ENCODE measurements at regions not wholly inside any gene's neighbourhood (a gene's known extent, or its start where the extent isn't known, plus 50 kb on each side); places are given as distances from the start of the nearest gene placed in this dataset.

DNA sequence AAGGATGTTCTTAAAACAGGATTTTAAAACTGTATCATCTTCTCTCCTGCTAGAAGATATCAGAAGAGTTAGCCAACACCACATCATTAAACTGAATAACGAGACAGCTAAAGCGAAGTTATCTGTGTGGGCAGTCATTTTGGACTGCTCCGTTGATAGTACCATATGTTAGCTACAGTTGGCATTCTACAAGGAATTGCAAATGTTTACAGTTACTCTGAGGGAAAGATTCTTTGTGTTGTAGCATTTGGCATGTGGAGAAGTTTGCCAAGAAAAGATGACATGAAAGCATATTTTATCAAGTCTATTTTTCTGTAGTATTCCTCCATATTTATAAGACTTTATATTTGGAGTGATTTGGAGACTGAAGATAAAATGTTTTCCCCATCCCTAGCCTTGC lies 464.4 kb upstream of the POM121L12 start:
- Mint-ChIP-seq H3K36me3 (ENCODE audit: low read depth) (no peaks in the 10 kb centered on the region), H3K4me3 (no peak overlapping the region), H3K27me3 (no peaks in the 10 kb centered on the region), H3K4me1 (ENCODE audit: low read depth) (no peaks in the 10 kb centered on the region), H3K27ac (no peak overlapping the region), H3K9me3 (no peaks in the 10 kb centered on the region)
- Histone ChIP-seq H3K4me1 (ENCODE audit: insufficient read depth, low read length) (no peaks in the 10 kb centered on the region), H3K36me3 (ENCODE audit: insufficient read depth, low read length) (no peaks in the 10 kb centered on the region), H3K4me3 (ENCODE audit: low read length) (no peak overlapping the region), H3K9me3 (ENCODE audit: control insufficient read depth in 1 of 2, insufficient read depth in 1 of 2, low read length in 2 of 2) (peaks cover 0 to 11% of the 10 kb centered on the region in 2 experiments), H3K27ac (ENCODE audit: low read depth in 1 of 2, low read length in 2 of 2) (no peak overlapping the region), H3K27me3 (ENCODE audit: control insufficient read depth in 1 of 2, insufficient read depth in 2 of 2, low read length in 2 of 2) (no peaks in the 10 kb centered on the region)
- ChIA-PET CTCF (no interaction called here), POLR2A (no interaction called here)
- DNase-seq, result no peak
- intact Hi-C loops (cut with DNase I, micrococcal nuclease), result no loop called here
- TF ChIP-seq, protein P1, sequence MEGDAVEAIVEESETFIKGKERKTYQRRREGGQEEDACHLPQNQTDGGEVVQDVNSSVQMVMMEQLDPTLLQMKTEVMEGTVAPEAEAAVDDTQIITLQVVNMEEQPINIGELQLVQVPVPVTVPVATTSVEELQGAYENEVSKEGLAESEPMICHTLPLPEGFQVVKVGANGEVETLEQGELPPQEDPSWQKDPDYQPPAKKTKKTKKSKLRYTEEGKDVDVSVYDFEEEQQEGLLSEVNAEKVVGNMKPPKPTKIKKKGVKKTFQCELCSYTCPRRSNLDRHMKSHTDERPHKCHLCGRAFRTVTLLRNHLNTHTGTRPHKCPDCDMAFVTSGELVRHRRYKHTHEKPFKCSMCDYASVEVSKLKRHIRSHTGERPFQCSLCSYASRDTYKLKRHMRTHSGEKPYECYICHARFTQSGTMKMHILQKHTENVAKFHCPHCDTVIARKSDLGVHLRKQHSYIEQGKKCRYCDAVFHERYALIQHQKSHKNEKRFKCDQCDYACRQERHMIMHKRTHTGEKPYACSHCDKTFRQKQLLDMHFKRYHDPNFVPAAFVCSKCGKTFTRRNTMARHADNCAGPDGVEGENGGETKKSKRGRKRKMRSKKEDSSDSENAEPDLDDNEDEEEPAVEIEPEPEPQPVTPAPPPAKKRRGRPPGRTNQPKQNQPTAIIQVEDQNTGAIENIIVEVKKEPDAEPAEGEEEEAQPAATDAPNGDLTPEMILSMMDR (IDR thresholded peaks at IDR 0.05), result no peak
- ATAC-seq (ENCODE audit: poor library complexity), result no peak

GRCh38 chr7:52569151-52569550 lies 466.3 kb upstream of the POM121L12 start:
- ChIA-PET POLR2A (no interaction called here), CTCF (no interaction called here)
- TF ChIP-seq, protein P1 (IDR thresholded peaks at IDR 0.05), result no peak
- Histone ChIP-seq H3K36me3 (ENCODE audit: insufficient read depth, low read length) (no peaks in the 10 kb centered on the region), H3K4me1 (ENCODE audit: insufficient read depth, low read length) (no peaks in the 10 kb centered on the region), H3K9me3 (ENCODE audit: control insufficient read depth in 1 of 2, insufficient read depth in 1 of 2, low read length in 2 of 2) (peaks cover 0 to 11% of the 10 kb centered on the region in 2 experiments), H3K4me3 (ENCODE audit: low read length) (no peak overlapping the region), H3K27me3 (ENCODE audit: control insufficient read depth in 1 of 2, insufficient read depth in 2 of 2, low read length in 2 of 2) (no peaks in the 10 kb centered on the region), H3K27ac (ENCODE audit: low read depth in 1 of 2, low read length in 2 of 2) (no peak overlapping the region)
- Mint-ChIP-seq H3K36me3 (ENCODE audit: low read depth) (no peaks in the 10 kb centered on the region), H3K27ac (no peak overlapping the region), H3K4me3 (no peak overlapping the region), H3K27me3 (no peaks in the 10 kb centered on the region), H3K9me3 (no peaks in the 10 kb centered on the region), H3K4me1 (ENCODE audit: low read depth) (no peaks in the 10 kb centered on the region)
- ATAC-seq (ENCODE audit: poor library complexity) (no peak), DNase-seq (no peak)
- intact Hi-C loops (cut with DNase I, micrococcal nuclease), result no loop called here

DNA sequence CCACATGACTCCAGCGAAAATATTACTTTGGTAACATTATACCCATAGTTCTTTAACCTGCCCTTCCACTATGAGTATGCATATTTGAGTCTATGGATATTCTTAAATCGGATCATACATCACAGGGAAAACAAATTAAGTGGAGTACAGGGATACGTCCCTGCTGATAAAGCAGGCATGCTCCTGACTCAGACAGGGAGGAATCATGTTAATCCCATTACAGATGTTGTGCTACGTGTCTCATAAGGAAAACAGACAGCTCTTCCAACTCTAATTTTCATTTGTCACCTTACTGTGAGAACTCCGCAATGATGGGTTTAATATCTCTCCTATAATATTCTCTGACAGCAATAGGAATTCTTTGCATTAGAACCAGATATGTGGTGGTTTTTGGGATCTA lies 469.5 kb upstream of the POM121L12 start:
- Histone ChIP-seq H3K4me1 (ENCODE audit: insufficient read depth, low read length) (no peaks in the 10 kb centered on the region), H3K4me3 (ENCODE audit: low read length) (no peak overlapping the region), H3K27me3 (ENCODE audit: control insufficient read depth in 1 of 2, insufficient read depth in 2 of 2, low read length in 2 of 2) (no peaks in the 10 kb centered on the region), H3K36me3 (ENCODE audit: insufficient read depth, low read length) (no peaks in the 10 kb centered on the region), H3K27ac (ENCODE audit: low read depth in 1 of 2, low read length in 2 of 2) (no peak overlapping the region), H3K9me3 (ENCODE audit: control insufficient read depth in 1 of 2, insufficient read depth in 1 of 2, low read length in 2 of 2) (peaks cover 0 to 10% of the 10 kb centered on the region in 2 experiments)
- H3K9me3 Mint-ChIP-seq, result no peaks in the 10 kb centered on the region
- H3K27me3 Mint-ChIP-seq, result no peaks in the 10 kb centered on the region
- intact Hi-C loops (cut with DNase I, micrococcal nuclease), result no loop called here
- no peak for DNase-seq
- H3K27ac Mint-ChIP-seq, result no peak overlapping the region
- no peaks in the 10 kb centered on the region for H3K4me1 Mint-ChIP-seq (ENCODE audit: low read depth)
- H3K4me3 Mint-ChIP-seq, result no peak overlapping the region
- no peak for ATAC-seq (ENCODE audit: poor library complexity)
- CTCF ChIA-PET, result no interaction called here
- TF ChIP-seq, protein P1 (IDR thresholded peaks at IDR 0.05), result no peak
- H3K36me3 Mint-ChIP-seq (ENCODE audit: low read depth), result no peaks in the 10 kb centered on the region
- POLR2A ChIA-PET, result no interaction called here

All from CD4-positive, alpha-beta T cell (primary cell).